GM12891 (cell line): ENCODE measurements at regions not wholly inside any gene's neighbourhood (a gene's known extent, or its start where the extent isn't known, plus 50 kb on each side); places are given as distances from the start of the nearest gene placed in this dataset.

Experiments used
- POLR2A ChIP-seq: IDR thresholded peaks from 2 replicates; pipeline ENCODE4 v1.6.1; 2011; ENCODE audit warnings: low read depth, low read length, control low read depth
- POLR2AphosphoS5 ChIP-seq: IDR thresholded peaks from 2 replicates; pipeline ENCODE4 v1.6.1; 2011; ENCODE audit warnings: low read depth, low read length, control low read depth
- TAF1 ChIP-seq: IDR thresholded peaks from 2 replicates; pipeline ENCODE4 v1.6.1; 2011; ENCODE audit warnings: low read depth, low read length, control low read depth

- no peak for TF ChIP-seq POLR2AphosphoS5
- TF ChIP-seq POLR2A, result no peak
- TF ChIP-seq TAF1, result no peak
These were observed 78.4 kb upstream of the FOXP4 start for GRCh38 chr6:41467627-41468404.
